Brain microvascular endothelial cell (primary cell): ENCODE measurements at regions not wholly inside any gene's neighbourhood (a gene's known extent, or its start where the extent isn't known, plus 50 kb on each side); places are given as distances from the start of the nearest gene placed in this dataset.

Experiments used
- DNase-seq: peaks from one replicate; pipeline ENCODE4 v3.0.0-alpha.2; 2020
- H3K27ac ChIP-seq: fragments of 250-450 bp; sonication (Bioruptor Pico); 2 replicates; pipeline ENCODE4 v1.5.1; 2020; ENCODE audit warnings: mild to moderate bottlenecking, moderate library complexity
- H3K27me3 ChIP-seq: fragments of 250-450 bp; sonication (Bioruptor Pico); replicated peaks from 2 replicates; pipeline ENCODE4 v1.5.1; 2020; ENCODE audit warnings: mild to moderate bottlenecking
- H3K36me3 ChIP-seq: fragments of 250-450 bp; sonication (Bioruptor Pico); replicated peaks from 2 replicates; pipeline ENCODE4 v1.5.1; 2020; ENCODE audit warnings: mild to moderate bottlenecking
- H3K4me3 ChIP-seq: 2 replicates; pipeline ENCODE4 v1.5.1; 2011; ENCODE audit warnings: low read depth, mild to moderate bottlenecking, control low read depth, low read length, moderate library complexity
- CTCF ChIP-seq: IDR thresholded peaks from 2 replicates; pipeline ENCODE4 v1.5.1; 2011; ENCODE audit warnings: low read depth, mild to moderate bottlenecking, moderate library complexity, low read length, control low read depth, inconsistent platforms; ENCODE audit errors: missing control alignments
- in situ Hi-C: cut with HindIII; loops from 2 replicates; pipeline ENCODE4 v1.10.0; 2017; ENCODE audit warnings: low sequenced_read_pairs, low pct_ligation_motif_present

- H3K27ac ChIP-seq, result no peak overlapping the region
- in situ Hi-C loops, result no loop called here
- H3K27me3 ChIP-seq, result no peaks in the 10 kb centered on the region
- no peak for DNase-seq
- no peaks in the 10 kb centered on the region for H3K36me3 ChIP-seq
- no peak for TF ChIP-seq CTCF
- H3K4me3 ChIP-seq, result no peak overlapping the region
Observed at GRCh38 chr3:63069806-63070475, 194.7 kb upstream of the CADPS start.

DNA sequence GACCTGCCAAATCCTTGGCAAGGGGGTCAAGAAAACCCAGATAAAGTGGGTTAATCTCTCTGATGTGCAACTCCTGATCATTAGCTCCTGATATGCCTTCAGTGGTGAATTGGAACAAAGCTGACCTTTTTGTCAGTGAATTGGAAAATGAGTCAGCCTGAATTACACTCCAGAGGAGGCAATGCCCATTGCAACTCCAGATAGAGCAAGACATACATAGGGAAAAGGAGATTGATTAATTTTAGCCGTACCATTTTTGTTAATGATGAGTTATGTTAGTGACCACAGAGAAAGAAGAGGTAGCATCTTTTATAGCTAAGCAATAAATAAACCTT, 195.2 kb upstream of the CADPS start:
- no peak overlapping the region for H3K4me3 ChIP-seq
- no peaks in the 10 kb centered on the region for H3K27me3 ChIP-seq
- no peak overlapping the region for H3K27ac ChIP-seq
- DNase-seq, result no peak
- H3K36me3 ChIP-seq, result no peaks in the 10 kb centered on the region
- TF ChIP-seq CTCF, result no peak
- in situ Hi-C loops, result no loop called here

DNA sequence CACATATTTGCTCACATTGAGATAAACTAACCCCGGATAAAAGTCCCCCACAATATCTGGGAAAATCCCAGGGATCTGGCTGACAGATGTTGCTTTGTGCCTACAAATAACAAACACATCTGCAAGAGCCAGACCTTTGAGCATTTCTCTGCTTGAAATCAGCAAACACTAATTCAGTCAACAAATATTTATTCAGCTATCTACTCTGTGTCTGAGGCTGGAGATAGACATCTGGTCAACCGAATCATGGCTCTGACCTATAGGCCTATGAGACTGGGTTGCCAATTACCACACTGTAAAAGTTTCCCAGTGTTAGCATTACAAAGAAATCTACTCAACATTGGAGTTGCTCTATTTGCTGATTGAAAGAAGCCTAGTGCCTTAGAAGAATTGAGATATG, 201.1 kb upstream of the CADPS start:
- in situ Hi-C loops, result no loop called here
- no peaks in the 10 kb centered on the region for H3K36me3 ChIP-seq
- TF ChIP-seq CTCF, result no peak
- no peak for DNase-seq
- no peak overlapping the region for H3K4me3 ChIP-seq
- H3K27me3 ChIP-seq, result no peaks in the 10 kb centered on the region
- no peak overlapping the region for H3K27ac ChIP-seq

DNA sequence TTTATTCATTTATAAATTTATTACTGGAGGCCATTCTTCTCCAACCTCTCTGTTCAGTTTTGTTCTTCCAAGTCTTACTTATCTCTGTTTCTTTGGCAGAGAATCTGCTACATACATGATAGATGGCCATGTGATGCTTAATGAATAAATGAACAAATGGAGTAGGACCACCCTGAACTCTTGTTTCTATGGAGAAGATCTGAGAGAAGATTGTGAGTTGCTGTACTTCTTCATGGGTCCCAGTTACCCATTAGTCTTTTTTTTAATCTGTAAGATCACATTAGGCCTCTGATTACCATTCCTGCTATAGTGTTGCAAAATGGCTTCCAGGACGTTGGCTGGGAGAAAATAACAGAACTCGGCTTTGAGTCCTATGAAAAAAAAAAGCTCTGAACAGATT, 191.9 kb upstream of the SYNPR start:
- in situ Hi-C loops, result no loop called here
- no peak for TF ChIP-seq CTCF
- H3K4me3 ChIP-seq, result no peak overlapping the region

DNA sequence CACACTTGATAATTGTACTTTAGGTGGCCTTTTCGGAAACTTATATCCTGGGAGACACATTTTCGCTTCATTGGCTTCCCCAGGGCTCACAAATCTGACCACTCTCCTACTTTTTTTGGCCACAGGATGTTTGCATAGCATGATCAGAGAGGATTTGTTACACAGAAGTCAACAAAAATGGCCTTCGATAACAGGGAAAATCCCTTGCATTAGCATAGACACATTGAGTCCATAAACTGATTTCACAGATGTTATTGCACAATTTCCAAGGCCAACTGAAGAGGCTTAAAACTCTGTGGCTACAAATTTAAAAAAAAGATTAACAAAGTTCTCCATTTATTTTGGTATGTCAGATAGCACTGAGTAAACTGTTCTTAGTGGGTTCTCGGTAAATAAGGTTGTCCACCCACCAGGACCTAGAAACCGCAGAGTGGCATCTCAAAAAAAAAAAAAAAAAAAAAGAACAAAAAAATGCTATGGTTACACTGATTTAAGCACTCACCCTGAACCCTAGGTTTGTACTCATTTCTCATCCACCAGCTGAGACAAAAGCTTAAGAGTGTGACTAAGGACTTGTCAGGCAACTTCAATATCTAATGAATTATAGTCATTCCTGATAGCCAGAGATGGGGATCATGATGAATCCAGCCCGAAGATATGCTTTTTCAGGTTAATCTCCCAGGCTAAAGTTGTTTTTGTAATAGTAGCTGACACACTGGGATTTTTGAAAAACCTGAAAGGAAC, 188.9 kb upstream of the SYNPR start:
- TF ChIP-seq CTCF, result no peak

More for the DNA sequence above, 191.9 kb upstream of the SYNPR start:
- Histone ChIP-seq H3K27me3 (no peaks in the 10 kb centered on the region), H3K36me3 (no peaks in the 10 kb centered on the region), H3K27ac (no peak overlapping the region)
- DNase-seq, result no peak

More for the DNA sequence above, 188.9 kb upstream of the SYNPR start:
- H3K27ac ChIP-seq, result no peak overlapping the region
- H3K4me3 ChIP-seq, result no peak overlapping the region
- in situ Hi-C loops, result no loop called here
- DNase-seq, result no peak
- no peaks in the 10 kb centered on the region for H3K27me3 ChIP-seq
- H3K36me3 ChIP-seq, result no peaks in the 10 kb centered on the region
